ENCODE measurements at regions not wholly inside any gene's neighbourhood (a gene's known extent, or its start where the extent isn't known, plus 50 kb on each side); places are given as distances from the start of the nearest gene placed in this dataset.

- no peak for TF ChIP-seq CTCF (IDR thresholded peaks at IDR 0.05)
- TF ChIP-seq POLR2AphosphoS5 (IDR thresholded peaks at IDR 0.05), result no peak
- no peak for TF ChIP-seq POLR2A (IDR thresholded peaks at IDR 0.05)
- no peak for TF ChIP-seq EP300 (IDR thresholded peaks at IDR 0.05; ENCODE audit: low read depth)
These were observed 200.7 kb downstream of the RPLP1 start for GRCh38 chr15:69653306-69653705.
